GM23338 (cell line): ENCODE measurements at regions not wholly inside any gene's neighbourhood (a gene's known extent, or its start where the extent isn't known, plus 50 kb on each side); places are given as distances from the start of the nearest gene placed in this dataset.

Experiments
- ATAC-seq: fragments of 200-7000 bp; cut with Tn5 transposase; 3 replicates; pipeline ENCODE4 v1.9.1; 2020
- DNase-seq: peaks from one replicate; pipeline ENCODE4 v3.0.0-alpha.2; 2015; ENCODE audit warnings: low spot score
- H2AFZ ChIP-seq: fragments of 200-600 bp; sonication (generic); 2 replicates; pipeline ENCODE4 v1.8.0; 2016; ENCODE audit warnings: antibody characterized with exemption, mild to moderate bottlenecking, moderate library complexity
- H3F3A ChIP-seq: fragments of 200-600 bp; sonication (generic); replicated peaks from 2 replicates; pipeline ENCODE4 v1.8.0; 2017; ENCODE audit warnings: antibody characterized with exemption, mixed run types, low read depth
- H3K27ac ChIP-seq: fragments of 200-600 bp; sonication (generic); 2 replicates; pipeline ENCODE4 v1.6.1; 2016; ENCODE audit warnings: low read depth
- H3K27me3 ChIP-seq: fragments of 200-600 bp; sonication (generic); 2 replicates; pipeline ENCODE4 v1.8.0; 2016; ENCODE audit warnings: mild to moderate bottlenecking, mixed run types, moderate library complexity; ENCODE audit not compliant: insufficient read depth
- H3K36me3 ChIP-seq: fragments of 200-600 bp; sonication (generic); 2 replicates; pipeline ENCODE4 v1.8.0; 2016; ENCODE audit warnings: mild to moderate bottlenecking; ENCODE audit not compliant: insufficient read depth
- H3K4me1 ChIP-seq: fragments of 200-600 bp; sonication (generic); 2 replicates; pipeline ENCODE4 v1.8.0; 2016; ENCODE audit warnings: mild to moderate bottlenecking, moderate library complexity; ENCODE audit not compliant: insufficient read depth
- H3K4me2 ChIP-seq: fragments of 200-600 bp; sonication (generic); 2 replicates; pipeline ENCODE4 v1.7.1; 2017; ENCODE audit warnings: mixed run types
- H3K4me3 ChIP-seq: fragments of 200-600 bp; sonication (generic); 2 replicates; pipeline ENCODE4 v1.6.1; 2016; ENCODE audit warnings: mixed run types
- H3K79me2 ChIP-seq: fragments of 200-600 bp; sonication (generic); replicated peaks from 2 replicates; pipeline ENCODE4 v1.8.0; 2017; ENCODE audit warnings: mild to moderate bottlenecking; ENCODE audit not compliant: insufficient read depth
- H3K9me2 ChIP-seq: fragments of 200-600 bp; sonication (generic); 2 replicates; pipeline ENCODE4 v1.8.0; 2017; ENCODE audit not compliant: insufficient read depth
- H4K20me1 ChIP-seq: fragments of 200-600 bp; sonication (generic); replicated peaks from 2 replicates; pipeline ENCODE4 v1.8.0; 2017; ENCODE audit warnings: mild to moderate bottlenecking; ENCODE audit not compliant: insufficient read depth
- H3K27ac Mint-ChIP-seq: 2 replicates; pipeline ENCODE4 v1.8.0; 2020; ENCODE audit warnings: inconsistent platforms, mild to moderate bottlenecking, moderate library complexity, mixed read lengths
- H3K27me3 Mint-ChIP-seq: 3 replicates; pipeline ENCODE4 v1.8.0; 2022; ENCODE audit warnings: low read depth, mild to moderate bottlenecking, moderate library complexity, mixed read lengths, inconsistent platforms; ENCODE audit not compliant: insufficient read depth, poor library complexity
- H3K36me3 Mint-ChIP-seq: 3 replicates; pipeline ENCODE4 v1.8.0; 2021; ENCODE audit warnings: low read depth, mild to moderate bottlenecking, inconsistent platforms, moderate library complexity, mixed read lengths
- H3K4me1 Mint-ChIP-seq: 3 replicates; pipeline ENCODE4 v1.8.0; 2020; ENCODE audit warnings: mild to moderate bottlenecking, inconsistent platforms, mixed read lengths
- H3K4me3 Mint-ChIP-seq: 3 replicates; pipeline ENCODE4 v1.8.0; 2021; ENCODE audit warnings: moderate library complexity, mild to moderate bottlenecking, inconsistent platforms, mixed read lengths
- H3K9me3 Mint-ChIP-seq: 3 replicates; pipeline ENCODE4 v1.8.0; 2020; ENCODE audit warnings: moderate library complexity, mild to moderate bottlenecking, inconsistent platforms, mixed read lengths
- CREB1 ChIP-seq: fragments of 250-450 bp; sonication (Bioruptor Pico); IDR thresholded peaks from 2 replicates; pipeline ENCODE4 v1.5.0; 2020; ENCODE audit warnings: low read depth, mild to moderate bottlenecking, moderate library complexity
- CTCF ChIP-seq, 2 experiments: fragments of 200-600 bp in 1 of 2; sonication (generic) in 1 of 2; conservative IDR thresholded peaks; 2 replicates each; pipeline versions ENCODE4 v1.5.1 to v1.6.1; 2016 to 2017; ENCODE audit warnings: antibody characterized with exemption in 2 of 2, low read depth in 2 of 2, mild to moderate bottlenecking in 2 of 2, moderate library complexity in 1 of 2
- EZH2phosphoT487 ChIP-seq: fragments of 200-600 bp; sonication (generic); IDR thresholded peaks from one replicate; pipeline ENCODE4 v1.8.1; 2018; ENCODE audit warnings: antibody characterized with exemption; ENCODE audit not compliant: unreplicated experiment
- NANOG ChIP-seq: IDR thresholded peaks from 2 replicates; pipeline ENCODE4 v1.6.1; 2016; ENCODE audit warnings: antibody characterized with exemption, borderline replicate concordance
- ZNF114 ChIP-seq: fragments of 250-450 bp; sonication (Bioruptor Pico); IDR thresholded peaks from 2 replicates; pipeline ENCODE4 v1.5.0; 2020; ENCODE audit warnings: mild to moderate bottlenecking, moderate library complexity
- ZNF331 ChIP-seq: fragments of 250-450 bp; sonication (Bioruptor Pico); IDR thresholded peaks from 2 replicates; pipeline ENCODE4 v1.5.0; 2020; ENCODE audit warnings: low read depth, mild to moderate bottlenecking, moderate library complexity
- ZNF462 ChIP-seq: fragments of 250-450 bp; sonication (Bioruptor Pico); IDR thresholded peaks from 2 replicates; pipeline ENCODE4 v1.5.0; 2020; ENCODE audit warnings: mild to moderate bottlenecking, moderate library complexity

- TF ChIP-seq ZNF462 (CRISPR knock-in tag), result no peak
- TF ChIP-seq ZNF114 (CRISPR knock-in tag), result no peak
- no peak for TF ChIP-seq CREB1 (CRISPR knock-in tag)
- TF ChIP-seq EZH2phosphoT487, result no peak
Observed at GRCh38 chr5:7978114-7978513, 109.2 kb downstream of the MTRR start (continued).

DNA sequence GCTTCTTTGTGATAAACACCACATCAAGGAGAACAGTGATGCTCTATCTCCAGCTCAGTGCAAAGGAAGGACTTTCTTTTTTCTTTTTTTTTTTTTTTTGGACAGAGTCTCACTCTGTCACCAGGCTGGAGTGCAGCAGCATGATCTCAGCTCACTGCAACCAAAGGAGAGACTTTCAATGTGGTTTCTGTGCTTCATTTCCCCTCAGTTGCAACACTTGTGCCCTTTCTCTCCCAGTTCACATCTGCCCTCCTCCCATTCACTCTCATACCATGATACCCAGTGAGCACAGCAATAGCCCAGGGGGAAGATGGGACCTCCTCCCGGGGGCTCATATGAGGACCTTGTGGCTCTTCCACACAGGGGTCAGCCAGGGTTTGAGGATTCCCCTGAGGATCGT, 110.0 kb downstream of the MTRR start:
- Histone ChIP-seq H4K20me1 (no peaks in the 10 kb centered on the region), H3K27me3 (no peaks in the 10 kb centered on the region), H3F3A (no peaks in the 10 kb centered on the region), H2AFZ (no peak overlapping the region), H3K4me2 (no peak overlapping the region), H3K79me2 (no peaks in the 10 kb centered on the region), H3K4me3 (no peak overlapping the region), H3K9me2 (peaks cover under 1% of the 10 kb centered on the region), H3K4me1 (no peaks in the 10 kb centered on the region), H3K27ac (no peak overlapping the region), H3K36me3 (no peaks in the 10 kb centered on the region)
- Mint-ChIP-seq H3K4me3 (no peak overlapping the region), H3K27ac (no peak overlapping the region), H3K36me3 (no peaks in the 10 kb centered on the region), H3K9me3 (no peaks in the 10 kb centered on the region), H3K4me1 (no peaks in the 10 kb centered on the region), H3K27me3 (no peaks in the 10 kb centered on the region)
- ATAC-seq (no peak), DNase-seq (no peak)
- TF ChIP-seq NANOG (no peak), CREB1 (CRISPR knock-in tag) (no peak), ZNF331 (CRISPR knock-in tag) (no peak), ZNF114 (CRISPR knock-in tag) (no peak), ZNF462 (CRISPR knock-in tag) (no peak), EZH2phosphoT487 (no peak), CTCF (conservative IDR thresholded peaks at IDR 0.05; ENCODE audit: low read depth in 2 of 2) (no peak)
